HCT116 (cell line): ENCODE measurements at regions not wholly inside any gene's neighbourhood (a gene's known extent, or its start where the extent isn't known, plus 50 kb on each side); places are given as distances from the start of the nearest gene placed in this dataset.

Experiments
- ATAC-seq: fragments of 200-7000 bp; cut with Tn5 transposase; 2 replicates; pipeline ENCODE4 v1.9.1; 2020; ENCODE audit warnings: mild to moderate bottlenecking, moderate library complexity
- BruUV-seq: library from RNA; stranded (reverse); fragments of 400-500 nt; replicated peaks from 2 replicates; lab custom pipeline; 2021; lab: Mats Ljungman, UMichigan
- CTCF ChIA-PET: fragments of 300-600 bp; sonication (Branson Sonifier 250); formaldehyde crosslinking; loops from one replicate; lab custom pipeline; 2021; ENCODE audit warnings: antibody characterized with exemption; lab: Charles Lee
- POLR2A ChIA-PET: fragments of 300-600, 350-600 bp; sonication (Branson Sonifier 250); formaldehyde crosslinking; loops from one replicate; lab custom pipeline; 2021; ENCODE audit warnings: antibody characterized with exemption; lab: Charles Lee
- RAD21 ChIA-PET, 2 experiments: fragments of 300-600 bp; sonication (Branson Sonifier 250); formaldehyde crosslinking; loops; one replicate each; lab custom pipeline; 2023; ENCODE audit warnings: low total read pairs in 2 of 2; ENCODE audit not compliant: uncharacterized antibody in 2 of 2, unreplicated experiment in 2 of 2, low non-redundant PET in 1 of 2; lab: Charles Lee
- DNase-seq: peaks from one replicate; pipeline ENCODE4 v3.0.0-alpha.2; 2010; ENCODE audit warnings: low read depth, low spot score
- H2AFZ ChIP-seq: fragments of 200-600 bp; shearing (Covaris generic), sonication (generic); 2 replicates; pipeline ENCODE4 v1.6.1; 2017; ENCODE audit warnings: low read depth, mixed run types, mixed read lengths, antibody characterized with exemption, low read length; ENCODE audit not compliant: poor library complexity, severe bottlenecking
- H3K27ac ChIP-seq: 2 replicates; pipeline ENCODE4 v1.5.1; 2012; ENCODE audit warnings: low read depth, low read length
- H3K27me3 ChIP-seq: fragments of 200-600 bp; sonication (generic); 2 replicates; pipeline ENCODE4 v1.6.1; 2016; ENCODE audit warnings: mixed run types, low read length, mixed read lengths; ENCODE audit not compliant: insufficient read depth
- H3K36me3 ChIP-seq, 2 experiments: fragments of 200-500 bp in 1 of 2; fragments of 200-600 bp in 1 of 2; sonication (Bioruptor generic) in 1 of 2; sonication (generic) in 1 of 2; 2 replicates each; pipeline versions ENCODE4 v1.5.1 to v1.6.1; 2014 to 2016; ENCODE audit warnings: low read length in 2 of 2, inconsistent platforms in 1 of 2, mixed read lengths in 1 of 2, mixed run types in 1 of 2; ENCODE audit not compliant: insufficient read depth in 2 of 2, control insufficient read depth in 1 of 2
- H3K4me1 ChIP-seq, 2 experiments: fragments of 200-600 bp in 1 of 2; sonication (generic) in 1 of 2; 2 replicates each; pipeline versions ENCODE4 v1.5.1 to v1.6.1; 2012 to 2017; ENCODE audit warnings: low read length in 2 of 2, inconsistent platforms in 1 of 2, mild to moderate bottlenecking in 1 of 2, mixed read lengths in 1 of 2, mixed run types in 1 of 2, moderate library complexity in 1 of 2; ENCODE audit not compliant: insufficient read depth in 2 of 2, control insufficient read depth in 1 of 2
- H3K4me2 ChIP-seq: fragments of 200-600 bp; sonication (generic); 2 replicates; pipeline ENCODE4 v1.6.1; 2017; ENCODE audit warnings: mixed run types, low read length, mixed read lengths
- H3K4me3 ChIP-seq, 2 experiments: fragments of 200-600 bp in 1 of 2; sonication (generic) in 1 of 2; replicated peaks in 1 of 2; 2 replicates each; pipeline ENCODE4 v1.5.1; 2011 to 2016; ENCODE audit warnings: low read length in 2 of 2, control low read depth in 1 of 2, low read depth in 1 of 2, mild to moderate bottlenecking in 1 of 2, mixed read lengths in 1 of 2, mixed run types in 1 of 2
- H3K79me2 ChIP-seq: fragments of 200-600 bp; sonication (generic); 2 replicates; pipeline ENCODE4 v1.6.1; 2017; ENCODE audit warnings: mild to moderate bottlenecking, mixed run types, low read length, moderate library complexity, mixed read lengths; ENCODE audit not compliant: insufficient read depth
- H3K9ac ChIP-seq: fragments of 200-600 bp; sonication (generic); 2 replicates; pipeline ENCODE4 v1.6.1; 2016; ENCODE audit warnings: low read length, mixed read lengths
- H3K9me2 ChIP-seq: fragments of 200-600 bp; sonication (generic), shearing (Covaris generic); 2 replicates; pipeline ENCODE4 v1.6.1; 2017; ENCODE audit warnings: mixed run types, mild to moderate bottlenecking, moderate library complexity; ENCODE audit not compliant: insufficient read depth
- H3K9me3 ChIP-seq, 2 experiments: fragments of 200-500 bp in 1 of 2; fragments of 200-600 bp in 1 of 2; sonication (Bioruptor generic) in 1 of 2; sonication (generic) in 1 of 2; 2 replicates each; pipeline ENCODE4 v1.6.1; 2014 to 2017; ENCODE audit warnings: low read length in 2 of 2, mixed read lengths in 2 of 2, inconsistent platforms in 1 of 2, low read depth in 1 of 2, mild to moderate bottlenecking in 1 of 2, mixed run types in 1 of 2, moderate library complexity in 1 of 2; ENCODE audit not compliant: control insufficient read depth in 1 of 2, insufficient read depth in 1 of 2
- H4K20me1 ChIP-seq: fragments of 200-600 bp; sonication (generic), shearing (Covaris generic); 2 replicates; pipeline ENCODE4 v1.6.1; 2017; ENCODE audit warnings: mixed run types, mild to moderate bottlenecking, moderate library complexity; ENCODE audit not compliant: insufficient read depth
- EZH2phosphoT487 ChIP-seq: fragments of 200-600 bp; IDR thresholded peaks from 2 replicates; pipeline ENCODE4 v1.6.1; 2018; ENCODE audit warnings: antibody characterized with exemption, borderline replicate concordance
- POLR2A ChIP-seq: IDR thresholded peaks from 2 replicates; pipeline ENCODE4 v1.7.0; 2011; ENCODE audit warnings: borderline replicate concordance; ENCODE audit not compliant: insufficient read depth, insufficient read length; ENCODE audit errors: extremely low read depth
- RAD21 ChIP-seq: IDR thresholded peaks from 2 replicates; pipeline ENCODE4 v1.6.1; 2012; ENCODE audit warnings: low read depth, mild to moderate bottlenecking
- SIN3A ChIP-seq: IDR thresholded peaks from 2 replicates; pipeline ENCODE4 v1.6.1; 2012; ENCODE audit warnings: low read depth
- SP1 ChIP-seq: IDR thresholded peaks from 2 replicates; pipeline ENCODE4 v1.6.1; 2012; ENCODE audit warnings: low read depth
- SRF ChIP-seq: IDR thresholded peaks from 2 replicates; pipeline ENCODE4 v1.6.1; 2012; ENCODE audit warnings: low read depth
- YY1 ChIP-seq: IDR thresholded peaks from 2 replicates; pipeline ENCODE4 v1.6.1; 2011; ENCODE audit warnings: low read length, low read depth, moderate library complexity, mild to moderate bottlenecking; ENCODE audit not compliant: insufficient replicate concordance; ENCODE audit errors: extremely low read depth
- ZFX ChIP-seq: fragments of 450-650 bp; IDR thresholded peaks from 2 replicates; pipeline ENCODE4 v1.6.1; 2017
- ZNF274 ChIP-seq: fragments of 200-500 bp; sonication (Bioruptor generic); IDR thresholded peaks from 2 replicates; pipeline ENCODE4 v1.6.1; 2014; ENCODE audit warnings: mild to moderate bottlenecking, low read depth, low read length, inconsistent platforms
- intact Hi-C: fragments of 100-400 bp; cut with micrococcal nuclease; formaldehyde crosslinking; loops from 2 replicates; pipeline ENCODE4 v1.10.0; 2022
- TF ChIP-seq, protein P1 (sequence below): IDR thresholded peaks from 2 replicates; pipeline ENCODE4 v1.6.1; 2011; ENCODE audit warnings: mild to moderate bottlenecking, low read length, moderate library complexity; ENCODE audit not compliant: insufficient replicate concordance; ENCODE audit errors: extremely low read depth
- TF ChIP-seq, protein P2 (sequence below): IDR thresholded peaks from 2 replicates; pipeline ENCODE4 v1.6.1; 2012

DNA sequence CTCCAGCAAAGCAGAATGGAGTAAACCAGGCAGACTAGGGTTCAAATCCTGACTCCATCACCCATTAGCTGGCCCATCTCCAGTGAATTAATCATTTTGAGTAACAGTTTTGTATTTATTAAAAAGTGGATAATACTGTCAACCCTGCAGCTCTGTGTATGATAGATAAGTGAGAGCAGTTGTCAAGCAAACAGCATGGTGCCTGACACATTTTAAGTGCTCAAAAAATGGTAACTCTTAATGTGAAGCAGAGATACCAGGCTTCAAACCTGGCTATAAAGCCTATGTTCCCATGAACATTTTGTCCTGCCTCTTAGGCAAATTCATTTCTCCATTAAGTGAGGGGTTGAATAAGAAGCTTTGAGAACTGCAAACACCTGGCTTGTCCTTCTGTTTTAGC lies 409.6 kb downstream of the TBC1D4 start:
- Histone ChIP-seq H3K9me3 (no peaks in the 10 kb centered on the region), H3K4me1 (no peaks in the 10 kb centered on the region), H3K36me3 (no peaks in the 10 kb centered on the region), H3K27ac (no peak overlapping the region), H3K27me3 (no peaks in the 10 kb centered on the region), H4K20me1 (no peaks in the 10 kb centered on the region), H3K4me2 (no peak overlapping the region), H3K9ac (no peak overlapping the region), H3K79me2 (no peaks in the 10 kb centered on the region), H2AFZ (no peak overlapping the region), H3K9me2 (no peaks in the 10 kb centered on the region), H3K4me3 (no peak overlapping the region)
- TF ChIP-seq ZFX (no peak), YY1 (no peak), RAD21 (no peak), SP1 (no peak)
- ChIA-PET CTCF (no interaction called here), RAD21 (no interaction called here), POLR2A (no interaction called here)
- no peak for ATAC-seq
- no TSS peak for BruUV-seq
- DNase-seq = no peak
- intact Hi-C loops = no loop called here

DNA sequence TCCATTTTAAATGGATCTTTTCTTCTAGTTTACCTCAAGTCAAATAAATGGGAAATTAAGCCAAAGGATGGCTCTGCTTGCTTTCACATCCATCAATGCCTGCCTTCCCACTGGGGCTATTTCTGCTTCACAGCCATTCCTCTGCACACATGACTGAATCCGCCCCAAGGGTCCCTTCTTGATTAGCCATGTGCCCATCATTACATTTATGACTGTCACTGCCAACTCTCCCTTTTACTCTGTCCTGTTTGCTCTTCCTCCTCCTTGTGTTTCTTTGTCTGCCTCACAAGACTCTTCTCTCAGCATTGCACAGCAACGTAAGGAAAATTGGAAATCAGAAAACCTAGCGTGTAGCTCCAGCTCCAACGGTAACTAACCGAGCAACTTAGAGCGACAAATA lies 410.2 kb downstream of the TBC1D4 start:
- Histone ChIP-seq H3K27ac (no peak overlapping the region), H4K20me1 (no peaks in the 10 kb centered on the region), H2AFZ (no peak overlapping the region), H3K9ac (no peak overlapping the region), H3K79me2 (no peaks in the 10 kb centered on the region), H3K4me3 (no peak overlapping the region), H3K4me2 (no peak overlapping the region), H3K27me3 (no peaks in the 10 kb centered on the region), H3K9me2 (no peaks in the 10 kb centered on the region), H3K36me3 (no peaks in the 10 kb centered on the region), H3K9me3 (no peaks in the 10 kb centered on the region), H3K4me1 (no peaks in the 10 kb centered on the region)
- CTCF ChIA-PET = no interaction called here
- intact Hi-C loops = no loop called here
- RAD21 ChIA-PET = no interaction called here
- DNase-seq = no peak
- no TSS peak for BruUV-seq
- TF ChIP-seq POLR2A (no peak), SIN3A (no peak), ZNF274 (no peak), ZFX (no peak), SP1 (no peak), SRF (no peak), EZH2phosphoT487 (no peak)
- TF ChIP-seq, protein P1, sequence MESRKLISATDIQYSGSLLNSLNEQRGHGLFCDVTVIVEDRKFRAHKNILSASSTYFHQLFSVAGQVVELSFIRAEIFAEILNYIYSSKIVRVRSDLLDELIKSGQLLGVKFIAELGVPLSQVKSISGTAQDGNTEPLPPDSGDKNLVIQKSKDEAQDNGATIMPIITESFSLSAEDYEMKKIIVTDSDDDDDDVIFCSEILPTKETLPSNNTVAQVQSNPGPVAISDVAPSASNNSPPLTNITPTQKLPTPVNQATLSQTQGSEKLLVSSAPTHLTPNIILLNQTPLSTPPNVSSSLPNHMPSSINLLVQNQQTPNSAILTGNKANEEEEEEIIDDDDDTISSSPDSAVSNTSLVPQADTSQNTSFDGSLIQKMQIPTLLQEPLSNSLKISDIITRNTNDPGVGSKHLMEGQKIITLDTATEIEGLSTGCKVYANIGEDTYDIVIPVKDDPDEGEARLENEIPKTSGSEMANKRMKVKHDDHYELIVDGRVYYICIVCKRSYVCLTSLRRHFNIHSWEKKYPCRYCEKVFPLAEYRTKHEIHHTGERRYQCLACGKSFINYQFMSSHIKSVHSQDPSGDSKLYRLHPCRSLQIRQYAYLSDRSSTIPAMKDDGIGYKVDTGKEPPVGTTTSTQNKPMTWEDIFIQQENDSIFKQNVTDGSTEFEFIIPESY = no peak
- TF ChIP-seq, protein P2, sequence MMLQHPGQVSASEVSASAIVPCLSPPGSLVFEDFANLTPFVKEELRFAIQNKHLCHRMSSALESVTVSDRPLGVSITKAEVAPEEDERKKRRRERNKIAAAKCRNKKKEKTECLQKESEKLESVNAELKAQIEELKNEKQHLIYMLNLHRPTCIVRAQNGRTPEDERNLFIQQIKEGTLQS = no peak
- POLR2A ChIA-PET = no interaction called here
- ATAC-seq = no peak
